CD4-positive, alpha-beta T cell (primary cell): ENCODE measurements at regions not wholly inside any gene's neighbourhood (a gene's known extent, or its start where the extent isn't known, plus 50 kb on each side); places are given as distances from the start of the nearest gene placed in this dataset.

Experiments used
- ATAC-seq: fragments of 200-7000 bp; cut with Tn5 transposase; one replicate; pipeline ENCODE4 v1.10.0; 2022; ENCODE audit warnings: mild to moderate bottlenecking; ENCODE audit not compliant: poor library complexity
- CTCF ChIA-PET: fragments of 350-600 bp; sonication (Branson Sonifier 250); formaldehyde crosslinking; loops from one replicate; lab custom pipeline; 2021; ENCODE audit warnings: antibody characterized with exemption, inconsistent platforms; lab: Charles Lee
- POLR2A ChIA-PET: fragments of 350-600 bp; sonication (Branson Sonifier 250); formaldehyde crosslinking; loops from one replicate; lab custom pipeline; 2021; ENCODE audit warnings: antibody characterized with exemption, inconsistent platforms; lab: Charles Lee
- DNase-seq, 14 experiments: peaks; one replicate each; pipeline ENCODE4 v3.0.0-alpha.2; 2013 to 2020; ENCODE audit warnings: mixed read lengths in 2 of 14
- H3K27ac ChIP-seq, 2 donors: one replicate each; pipeline versions ENCODE4 v1.5.1 to v1.7.0; 2013; ENCODE audit warnings: low read length in 2 of 2, low read depth in 1 of 2, mild to moderate bottlenecking in 1 of 2
- H3K27me3 ChIP-seq, 2 experiments: 1 replicate in 1 of 2; 2 replicates in 1 of 2; pipeline versions ENCODE4 v1.6.1 to v1.7.0; 2013; ENCODE audit warnings: low read length in 2 of 2, control low read depth in 1 of 2, mild to moderate bottlenecking in 1 of 2, moderate library complexity in 1 of 2; ENCODE audit not compliant: insufficient read depth in 2 of 2, control insufficient read depth in 1 of 2
- H3K36me3 ChIP-seq: one replicate; pipeline ENCODE4 v1.6.1; 2013; ENCODE audit warnings: low read length, control low read depth; ENCODE audit not compliant: insufficient read depth
- H3K4me1 ChIP-seq: one replicate; pipeline ENCODE4 v1.6.1; 2013; ENCODE audit warnings: low read length, control low read depth; ENCODE audit not compliant: insufficient read depth
- H3K4me3 ChIP-seq: one replicate; pipeline ENCODE4 v1.5.1; 2013; ENCODE audit warnings: mild to moderate bottlenecking, low read length, moderate library complexity
- H3K9me3 ChIP-seq, 2 experiments: 1 replicate in 1 of 2; 2 replicates in 1 of 2; pipeline versions ENCODE4 v1.6.1 to v1.7.0; 2013; ENCODE audit warnings: low read length in 2 of 2, mild to moderate bottlenecking in 2 of 2, control low read depth in 1 of 2, moderate library complexity in 1 of 2; ENCODE audit not compliant: control insufficient read depth in 1 of 2, insufficient read depth in 1 of 2
- H3K27ac Mint-ChIP-seq: one replicate; pipeline ENCODE4 v1.8.0; 2020; ENCODE audit warnings: mixed read lengths
- H3K27me3 Mint-ChIP-seq: one replicate; pipeline ENCODE4 v1.8.0; 2021; ENCODE audit warnings: mixed read lengths
- H3K36me3 Mint-ChIP-seq: one replicate; pipeline ENCODE4 v1.8.0; 2021; ENCODE audit warnings: low read depth, mixed read lengths
- H3K4me1 Mint-ChIP-seq: one replicate; pipeline ENCODE4 v1.8.0; 2021; ENCODE audit warnings: low read depth, mixed read lengths
- H3K4me3 Mint-ChIP-seq: one replicate; pipeline ENCODE4 v1.8.0; 2020; ENCODE audit warnings: mild to moderate bottlenecking, mixed read lengths
- H3K9me3 Mint-ChIP-seq: one replicate; pipeline ENCODE4 v1.8.0; 2020; ENCODE audit warnings: mixed read lengths
- intact Hi-C, 2 experiments: fragments of 100-400 bp; cut with DNase I in 1 of 2; cut with micrococcal nuclease in 1 of 2; formaldehyde crosslinking; loops; one replicate each; pipeline versions ENCODE4 v1.15.1 to v1.9.0; 2023 to 2025; cut with DNase I, micrococcal nuclease
- TF ChIP-seq, protein P1 (sequence below): fragments of 200-600 bp; IDR thresholded peaks from one replicate; pipeline ENCODE4 v1.8.0; 2022; ENCODE audit warnings: antibody characterized with exemption, mild to moderate bottlenecking

DNA sequence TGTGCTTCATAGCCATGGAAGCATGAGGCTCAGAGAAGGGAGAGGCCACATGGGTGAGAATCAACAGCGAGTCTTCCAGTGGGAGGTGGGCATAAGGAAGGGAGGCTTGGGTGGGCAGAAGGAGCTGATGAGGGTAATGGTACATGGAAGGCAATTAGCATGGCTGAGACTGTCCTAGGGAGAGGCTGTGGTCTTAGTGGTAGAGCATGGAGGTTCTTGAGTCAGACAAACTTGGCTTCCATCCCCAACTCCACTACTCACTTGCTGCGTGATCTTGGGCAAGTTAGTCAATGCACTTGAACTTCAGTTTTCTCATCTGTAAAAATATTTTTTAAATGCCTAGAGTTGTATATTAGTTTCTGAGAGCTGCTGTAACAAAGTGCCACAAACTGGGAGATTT lies 227.2 kb upstream of the E2F8 start:
- ATAC-seq (no peak), DNase-seq (no peak)
- H3K36me3 ChIP-seq = no peaks in the 10 kb centered on the region
- intact Hi-C loops = no loop called here
- TF ChIP-seq, protein P1, sequence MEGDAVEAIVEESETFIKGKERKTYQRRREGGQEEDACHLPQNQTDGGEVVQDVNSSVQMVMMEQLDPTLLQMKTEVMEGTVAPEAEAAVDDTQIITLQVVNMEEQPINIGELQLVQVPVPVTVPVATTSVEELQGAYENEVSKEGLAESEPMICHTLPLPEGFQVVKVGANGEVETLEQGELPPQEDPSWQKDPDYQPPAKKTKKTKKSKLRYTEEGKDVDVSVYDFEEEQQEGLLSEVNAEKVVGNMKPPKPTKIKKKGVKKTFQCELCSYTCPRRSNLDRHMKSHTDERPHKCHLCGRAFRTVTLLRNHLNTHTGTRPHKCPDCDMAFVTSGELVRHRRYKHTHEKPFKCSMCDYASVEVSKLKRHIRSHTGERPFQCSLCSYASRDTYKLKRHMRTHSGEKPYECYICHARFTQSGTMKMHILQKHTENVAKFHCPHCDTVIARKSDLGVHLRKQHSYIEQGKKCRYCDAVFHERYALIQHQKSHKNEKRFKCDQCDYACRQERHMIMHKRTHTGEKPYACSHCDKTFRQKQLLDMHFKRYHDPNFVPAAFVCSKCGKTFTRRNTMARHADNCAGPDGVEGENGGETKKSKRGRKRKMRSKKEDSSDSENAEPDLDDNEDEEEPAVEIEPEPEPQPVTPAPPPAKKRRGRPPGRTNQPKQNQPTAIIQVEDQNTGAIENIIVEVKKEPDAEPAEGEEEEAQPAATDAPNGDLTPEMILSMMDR = no peak
- ChIA-PET POLR2A (no interaction called here), CTCF (no interaction called here)
- Mint-ChIP-seq H3K4me1 (no peaks in the 10 kb centered on the region), H3K4me3 (no peak overlapping the region), H3K27ac (no peak overlapping the region), H3K27me3 (peaks cover 6% of the 10 kb centered on the region), H3K9me3 (no peaks in the 10 kb centered on the region), H3K36me3 (no peaks in the 10 kb centered on the region)
- no peak overlapping the region for H3K4me3 ChIP-seq
- H3K27me3 ChIP-seq = no peaks in the 10 kb centered on the region
- H3K9me3 ChIP-seq = peaks cover 0 to 4% of the 10 kb centered on the region in 2 experiments
- H3K27ac ChIP-seq = no peak overlapping the region
- no peaks in the 10 kb centered on the region for H3K4me1 ChIP-seq

DNA sequence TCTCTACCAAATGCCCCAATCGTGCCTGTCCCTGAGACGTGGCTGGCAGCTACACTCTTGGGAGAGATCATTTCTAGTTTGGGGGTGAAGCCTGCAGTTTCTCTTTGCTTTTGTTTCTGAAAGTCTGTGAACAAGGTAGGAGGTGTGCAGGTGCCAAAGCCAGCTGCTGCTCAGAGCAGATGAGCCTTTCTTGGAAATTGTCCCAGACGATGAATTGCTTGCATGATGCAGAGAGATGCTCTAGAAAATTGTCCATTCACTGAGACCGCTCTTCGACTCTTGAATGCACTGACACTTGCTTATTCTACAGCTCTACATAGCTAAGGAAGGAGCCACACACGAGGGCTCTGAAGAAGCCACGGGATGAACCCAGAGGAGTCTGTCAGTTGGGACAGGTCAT lies 225.6 kb upstream of the E2F8 start:
- peaks cover 6% of the 10 kb centered on the region for H3K27me3 Mint-ChIP-seq
- H3K27ac Mint-ChIP-seq = no peak overlapping the region
- Histone ChIP-seq H3K4me1 (no peaks in the 10 kb centered on the region), H3K4me3 (no peak overlapping the region), H3K27ac (no peak overlapping the region), H3K9me3 (peaks cover 0 to 4% of the 10 kb centered on the region in 2 experiments), H3K27me3 (no peaks in the 10 kb centered on the region), H3K36me3 (no peaks in the 10 kb centered on the region)
- H3K4me3 Mint-ChIP-seq = no peak overlapping the region
- H3K9me3 Mint-ChIP-seq = no peaks in the 10 kb centered on the region
- intact Hi-C loops = no loop called here
- TF ChIP-seq, protein P1 = no peak
- ChIA-PET CTCF (no interaction called here), POLR2A (no interaction called here)
- no peak for ATAC-seq
- DNase-seq = no peak
- no peaks in the 10 kb centered on the region for H3K36me3 Mint-ChIP-seq
- H3K4me1 Mint-ChIP-seq = no peaks in the 10 kb centered on the region

DNA sequence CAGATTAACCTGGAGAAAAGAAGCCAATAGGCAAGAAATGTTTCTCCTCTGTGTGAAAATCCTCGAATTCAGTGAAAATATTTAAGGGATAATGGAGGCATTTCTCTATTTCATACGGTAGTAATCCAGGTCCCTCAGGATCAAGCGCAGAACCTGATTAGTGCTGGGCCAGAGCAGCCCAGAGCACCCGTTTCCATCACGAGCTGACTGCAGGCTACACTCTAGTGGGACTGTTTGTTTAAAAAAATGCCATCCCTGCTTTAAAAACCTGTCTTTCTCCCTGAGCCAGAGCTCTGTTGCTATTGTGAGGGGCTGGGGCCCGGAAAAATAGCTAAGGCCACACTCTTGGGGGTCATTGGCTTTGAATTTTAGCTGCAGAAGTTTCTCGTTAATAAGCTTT lies 223.2 kb upstream of the E2F8 start:
- no peak overlapping the region for H3K27ac Mint-ChIP-seq
- ATAC-seq = no peak
- H3K27me3 ChIP-seq = peaks cover 0 to 4% of the 10 kb centered on the region in 2 experiments
- TF ChIP-seq, protein P1 = no peak
- H3K4me3 Mint-ChIP-seq = no peak overlapping the region
- peaks cover 11% of the 10 kb centered on the region for H3K27me3 Mint-ChIP-seq
- H3K9me3 ChIP-seq = peaks cover 0 to 4% of the 10 kb centered on the region in 2 experiments
- H3K36me3 Mint-ChIP-seq = no peaks in the 10 kb centered on the region
- ChIA-PET POLR2A (no interaction called here), CTCF (no interaction called here)
- no peaks in the 10 kb centered on the region for H3K4me1 Mint-ChIP-seq
- no peaks in the 10 kb centered on the region for H3K4me1 ChIP-seq
- no peak overlapping the region for H3K4me3 ChIP-seq
- intact Hi-C loops = no loop called here
- H3K9me3 Mint-ChIP-seq = no peaks in the 10 kb centered on the region
- no peak for DNase-seq
- H3K36me3 ChIP-seq = no peaks in the 10 kb centered on the region
- no peak overlapping the region for H3K27ac ChIP-seq
